ENCODE measurements at regions not wholly inside any gene's neighbourhood (a gene's known extent, or its start where the extent isn't known, plus 50 kb on each side); places are given as distances from the start of the nearest gene placed in this dataset.

DNA sequence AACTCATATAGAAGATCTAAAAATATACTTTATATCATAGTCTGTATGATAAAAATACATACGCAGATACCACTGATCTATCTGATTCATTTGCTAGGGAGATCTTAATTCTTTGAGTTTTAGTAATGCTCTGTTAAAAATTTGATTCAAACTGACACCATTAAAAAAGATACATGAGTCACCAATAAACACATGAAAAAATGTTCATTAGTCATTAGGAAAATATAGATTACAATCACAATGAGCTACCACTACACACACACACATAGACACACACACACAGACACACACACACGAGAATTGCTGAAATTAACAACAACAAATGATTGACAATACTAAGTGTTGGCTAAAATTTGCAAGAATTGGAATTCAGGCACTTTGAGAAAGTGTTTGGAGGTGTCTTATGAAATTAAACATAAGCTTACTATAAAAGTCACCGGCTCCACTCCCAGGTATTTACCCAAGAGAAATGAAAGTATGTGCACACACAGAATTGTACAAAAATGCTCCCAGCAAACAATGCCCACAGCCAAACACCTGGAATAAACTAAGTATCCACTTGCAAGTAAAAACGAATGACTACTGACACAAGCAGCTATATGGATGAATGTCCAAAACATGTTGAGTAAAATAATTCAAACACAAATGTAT lies 117.7 kb upstream of the GGTLC1 start:
- no peak overlapping the region for H3K4me3 Mint-ChIP-seq
- intact Hi-C loops (cut with DNase I, micrococcal nuclease) = loop anchor here in 1 of 2 experiments (10.0 kb wide), 1 partner anchor 311 kb away; no protein-coding TSS in a partner anchor

DNA sequence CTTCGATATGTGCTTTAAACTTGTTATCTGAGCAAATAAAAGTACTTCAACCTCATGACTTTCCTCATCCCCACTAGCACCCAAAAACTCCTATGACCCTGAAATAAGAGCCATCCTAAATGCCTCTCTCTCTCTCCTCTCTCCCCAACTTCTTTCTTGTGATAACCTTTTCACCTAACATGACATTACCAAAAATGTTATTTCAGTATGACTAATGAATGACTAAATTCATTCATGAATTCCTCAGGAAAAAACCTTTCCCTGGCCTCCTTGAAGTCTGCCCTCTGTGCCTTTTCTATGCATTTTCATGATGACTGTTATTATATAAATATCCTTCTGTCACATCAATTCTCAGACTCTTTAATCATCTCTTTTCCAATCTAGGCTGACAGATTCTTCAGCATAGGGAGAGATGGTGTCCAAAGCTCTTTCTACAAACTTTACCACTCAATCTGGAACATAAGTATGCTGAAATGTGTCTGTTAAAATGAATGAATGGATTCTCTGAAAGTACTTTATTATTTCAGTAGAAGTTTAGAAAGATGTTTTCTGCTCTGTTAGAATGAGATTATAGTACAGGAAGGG lies 114.3 kb upstream of the GGTLC1 start:
- intact Hi-C loops (cut with DNase I, micrococcal nuclease) = loop anchor here in 1 of 2 experiments (5.0 to 10.0 kb wide), 2 partner anchors 216 to 308 kb away; no protein-coding TSS in a partner anchor
- no peak overlapping the region for H3K4me3 ChIP-seq (ENCODE audit: low read length)
- Mint-ChIP-seq H3K4me3 (no peak overlapping the region), H3K36me3 (ENCODE audit: low read depth) (no peaks in the 10 kb centered on the region), H3K9me3 (no peaks in the 10 kb centered on the region), H3K27me3 (peaks cover 5% of the 10 kb centered on the region), H3K27ac (no peak overlapping the region), H3K4me1 (ENCODE audit: low read depth) (no peaks in the 10 kb centered on the region)
- no peak overlapping the region for H3K27ac ChIP-seq (ENCODE audit: low read depth in 1 of 2, low read length in 2 of 2)
- DNase-seq (no peak), ATAC-seq (ENCODE audit: poor library complexity) (no peak)
- ChIA-PET POLR2A (interaction anchor here (1.6 kb wide), 1 partner anchor 165 kb away, joined by 4 read pairs; no protein-coding TSS in a partner anchor), CTCF (interaction anchor here (0.7 kb wide), 1 partner anchor 963 kb away, joined by 3 read pairs; no protein-coding TSS in a partner anchor)
- H3K36me3 ChIP-seq (ENCODE audit: insufficient read depth, low read length) = no peaks in the 10 kb centered on the region
- no peaks in the 10 kb centered on the region for H3K9me3 ChIP-seq (ENCODE audit: control insufficient read depth in 1 of 2, insufficient read depth in 1 of 2, low read length in 2 of 2)
- TF ChIP-seq, protein P1, sequence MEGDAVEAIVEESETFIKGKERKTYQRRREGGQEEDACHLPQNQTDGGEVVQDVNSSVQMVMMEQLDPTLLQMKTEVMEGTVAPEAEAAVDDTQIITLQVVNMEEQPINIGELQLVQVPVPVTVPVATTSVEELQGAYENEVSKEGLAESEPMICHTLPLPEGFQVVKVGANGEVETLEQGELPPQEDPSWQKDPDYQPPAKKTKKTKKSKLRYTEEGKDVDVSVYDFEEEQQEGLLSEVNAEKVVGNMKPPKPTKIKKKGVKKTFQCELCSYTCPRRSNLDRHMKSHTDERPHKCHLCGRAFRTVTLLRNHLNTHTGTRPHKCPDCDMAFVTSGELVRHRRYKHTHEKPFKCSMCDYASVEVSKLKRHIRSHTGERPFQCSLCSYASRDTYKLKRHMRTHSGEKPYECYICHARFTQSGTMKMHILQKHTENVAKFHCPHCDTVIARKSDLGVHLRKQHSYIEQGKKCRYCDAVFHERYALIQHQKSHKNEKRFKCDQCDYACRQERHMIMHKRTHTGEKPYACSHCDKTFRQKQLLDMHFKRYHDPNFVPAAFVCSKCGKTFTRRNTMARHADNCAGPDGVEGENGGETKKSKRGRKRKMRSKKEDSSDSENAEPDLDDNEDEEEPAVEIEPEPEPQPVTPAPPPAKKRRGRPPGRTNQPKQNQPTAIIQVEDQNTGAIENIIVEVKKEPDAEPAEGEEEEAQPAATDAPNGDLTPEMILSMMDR (IDR thresholded peaks at IDR 0.05) = no peak
- H3K4me1 ChIP-seq (ENCODE audit: insufficient read depth, low read length) = peaks cover 5% of the 10 kb centered on the region
- H3K27me3 ChIP-seq (ENCODE audit: control insufficient read depth in 1 of 2, insufficient read depth in 2 of 2, low read length in 2 of 2) = no peaks in the 10 kb centered on the region

More for the DNA sequence above, 117.7 kb upstream of the GGTLC1 start:
- Histone ChIP-seq H3K27me3 (ENCODE audit: control insufficient read depth in 1 of 2, insufficient read depth in 2 of 2, low read length in 2 of 2) (peaks cover 0 to 3% of the 10 kb centered on the region in 2 experiments), H3K9me3 (ENCODE audit: control insufficient read depth in 1 of 2, insufficient read depth in 1 of 2, low read length in 2 of 2) (no peaks in the 10 kb centered on the region), H3K4me1 (ENCODE audit: insufficient read depth, low read length) (peaks cover 7% of the 10 kb centered on the region), H3K4me3 (ENCODE audit: low read length) (no peak overlapping the region), H3K36me3 (ENCODE audit: insufficient read depth, low read length) (no peaks in the 10 kb centered on the region), H3K27ac (ENCODE audit: low read depth in 1 of 2, low read length in 2 of 2) (no peak overlapping the region)
- POLR2A ChIA-PET = no interaction called here
- no peaks in the 10 kb centered on the region for H3K9me3 Mint-ChIP-seq
- no peak overlapping the region for H3K27ac Mint-ChIP-seq
- DNase-seq = no peak
- TF ChIP-seq, protein P1 (IDR thresholded peaks at IDR 0.05) = no peak
- ATAC-seq (ENCODE audit: poor library complexity) = no peak
- CTCF ChIA-PET = no interaction called here
- peaks cover 9% of the 10 kb centered on the region for H3K27me3 Mint-ChIP-seq
- H3K36me3 Mint-ChIP-seq (ENCODE audit: low read depth) = no peaks in the 10 kb centered on the region
- H3K4me1 Mint-ChIP-seq (ENCODE audit: low read depth) = no peaks in the 10 kb centered on the region

DNA sequence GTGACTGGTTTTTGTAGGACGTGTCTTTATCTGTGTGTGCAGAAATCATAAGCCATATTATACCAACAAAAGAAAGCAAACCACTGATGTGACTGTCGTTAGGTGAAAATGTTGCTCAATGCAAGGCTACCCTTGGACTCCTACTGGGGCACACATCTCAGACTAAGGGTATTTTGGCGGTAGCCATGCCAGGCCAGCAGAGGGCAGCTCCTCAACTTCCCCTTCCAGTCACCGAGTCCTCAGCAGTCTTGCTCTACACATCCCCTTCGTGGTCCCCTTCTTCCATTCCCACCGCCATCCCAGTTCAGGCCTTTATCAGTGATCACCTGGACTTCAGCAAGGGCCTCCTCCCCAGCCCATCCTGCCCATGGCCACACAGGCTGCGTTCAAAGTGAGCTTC lies 113.7 kb upstream of the GGTLC1 start:
- DNase-seq (peak in 4 of 14 experiments; percentile 20 to 39 (median 30)), ATAC-seq (ENCODE audit: poor library complexity) (no peak)
- TF ChIP-seq, protein P1 (IDR thresholded peaks at IDR 0.05) = no peak

More for the DNA sequence above, 113.7 kb upstream of the GGTLC1 start:
- H3K4me3 Mint-ChIP-seq = no peak overlapping the region
- Histone ChIP-seq H3K4me3 (ENCODE audit: low read length) (no peak overlapping the region), H3K27ac (ENCODE audit: low read depth in 1 of 2, low read length in 2 of 2) (no peak overlapping the region), H3K36me3 (ENCODE audit: insufficient read depth, low read length) (no peaks in the 10 kb centered on the region), H3K4me1 (ENCODE audit: insufficient read depth, low read length) (peaks cover 5% of the 10 kb centered on the region), H3K27me3 (ENCODE audit: control insufficient read depth in 1 of 2, insufficient read depth in 2 of 2, low read length in 2 of 2) (no peaks in the 10 kb centered on the region), H3K9me3 (ENCODE audit: control insufficient read depth in 1 of 2, insufficient read depth in 1 of 2, low read length in 2 of 2) (no peaks in the 10 kb centered on the region)
- intact Hi-C loops (cut with DNase I, micrococcal nuclease) = loop anchor here in 1 of 2 experiments (5.0 to 10.0 kb wide), 2 partner anchors 215 to 307 kb away; no protein-coding TSS in a partner anchor
- no peaks in the 10 kb centered on the region for H3K9me3 Mint-ChIP-seq
- no peaks in the 10 kb centered on the region for H3K4me1 Mint-ChIP-seq (ENCODE audit: low read depth)
- peaks cover 5% of the 10 kb centered on the region for H3K27me3 Mint-ChIP-seq
- no peak overlapping the region for H3K27ac Mint-ChIP-seq
- ChIA-PET POLR2A (interaction anchor here (1.6 kb wide), 1 partner anchor 165 kb away, joined by 4 read pairs; no protein-coding TSS in a partner anchor), CTCF (interaction anchor here (0.7 kb wide), 1 partner anchor 963 kb away, joined by 3 read pairs; no protein-coding TSS in a partner anchor)
- no peaks in the 10 kb centered on the region for H3K36me3 Mint-ChIP-seq (ENCODE audit: low read depth)

Data from CD4-positive, alpha-beta T cell (primary cell).